ENCODE measurements at regions not wholly inside any gene's neighbourhood (a gene's known extent, or its start where the extent isn't known, plus 50 kb on each side); places are given as distances from the start of the nearest gene placed in this dataset.

GRCh38 chr16:25374556-25374955 is 116.9 kb upstream of the ZKSCAN2 start:
- TF ChIP-seq POLR2A (IDR thresholded peaks at IDR 0.05) (no peak), POLR2AphosphoS5 (IDR thresholded peaks at IDR 0.05) (no peak), CTCF (IDR thresholded peaks at IDR 0.05) (no peak), EP300 (IDR thresholded peaks at IDR 0.05) (no peak)
